C4-2B (cell line): ENCODE measurements at regions not wholly inside any gene's neighbourhood (a gene's known extent, or its start where the extent isn't known, plus 50 kb on each side); places are given as distances from the start of the nearest gene placed in this dataset.

Experiments used
- H3K27ac ChIP-seq: fragments of 450-650 bp; 2 replicates; pipeline ENCODE4 v1.5.1; 2017
- ZFX ChIP-seq: fragments of 450-650 bp; IDR thresholded peaks from 2 replicates; pipeline ENCODE4 v1.6.1; 2017
- TF ChIP-seq, protein P1 (sequence below): fragments of 450-650 bp; conservative IDR thresholded peaks from 2 replicates; pipeline ENCODE4 v1.5.1; 2017; ENCODE audit warnings: mild to moderate bottlenecking

- no peak for TF ChIP-seq ZFX
- TF ChIP-seq, protein P1, sequence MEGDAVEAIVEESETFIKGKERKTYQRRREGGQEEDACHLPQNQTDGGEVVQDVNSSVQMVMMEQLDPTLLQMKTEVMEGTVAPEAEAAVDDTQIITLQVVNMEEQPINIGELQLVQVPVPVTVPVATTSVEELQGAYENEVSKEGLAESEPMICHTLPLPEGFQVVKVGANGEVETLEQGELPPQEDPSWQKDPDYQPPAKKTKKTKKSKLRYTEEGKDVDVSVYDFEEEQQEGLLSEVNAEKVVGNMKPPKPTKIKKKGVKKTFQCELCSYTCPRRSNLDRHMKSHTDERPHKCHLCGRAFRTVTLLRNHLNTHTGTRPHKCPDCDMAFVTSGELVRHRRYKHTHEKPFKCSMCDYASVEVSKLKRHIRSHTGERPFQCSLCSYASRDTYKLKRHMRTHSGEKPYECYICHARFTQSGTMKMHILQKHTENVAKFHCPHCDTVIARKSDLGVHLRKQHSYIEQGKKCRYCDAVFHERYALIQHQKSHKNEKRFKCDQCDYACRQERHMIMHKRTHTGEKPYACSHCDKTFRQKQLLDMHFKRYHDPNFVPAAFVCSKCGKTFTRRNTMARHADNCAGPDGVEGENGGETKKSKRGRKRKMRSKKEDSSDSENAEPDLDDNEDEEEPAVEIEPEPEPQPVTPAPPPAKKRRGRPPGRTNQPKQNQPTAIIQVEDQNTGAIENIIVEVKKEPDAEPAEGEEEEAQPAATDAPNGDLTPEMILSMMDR = no peak
- no peak overlapping the region for H3K27ac ChIP-seq
Measured at GRCh38 chr15:25220834-25221233, 218.0 kb downstream of the UBE3A start.

GRCh38 chr15:25224396-25224795 is 214.4 kb downstream of the UBE3A start:
- TF ChIP-seq, protein P1 = no peak
- TF ChIP-seq ZFX = no peak

GRCh38 chr15:25226360-25226759 is 212.5 kb downstream of the UBE3A start:
- no peak for TF ChIP-seq ZFX
- TF ChIP-seq, protein P1 = no peak

More at GRCh38 chr15:25224396-25224795, 214.4 kb downstream of the UBE3A start:
- H3K27ac ChIP-seq = no peak overlapping the region

GRCh38 chr15:25228261-25228660 is 210.6 kb downstream of the UBE3A start:
- TF ChIP-seq, protein P1 = no peak
- TF ChIP-seq ZFX = no peak

More at GRCh38 chr15:25226360-25226759, 212.5 kb downstream of the UBE3A start:
- no peak overlapping the region for H3K27ac ChIP-seq

DNA sequence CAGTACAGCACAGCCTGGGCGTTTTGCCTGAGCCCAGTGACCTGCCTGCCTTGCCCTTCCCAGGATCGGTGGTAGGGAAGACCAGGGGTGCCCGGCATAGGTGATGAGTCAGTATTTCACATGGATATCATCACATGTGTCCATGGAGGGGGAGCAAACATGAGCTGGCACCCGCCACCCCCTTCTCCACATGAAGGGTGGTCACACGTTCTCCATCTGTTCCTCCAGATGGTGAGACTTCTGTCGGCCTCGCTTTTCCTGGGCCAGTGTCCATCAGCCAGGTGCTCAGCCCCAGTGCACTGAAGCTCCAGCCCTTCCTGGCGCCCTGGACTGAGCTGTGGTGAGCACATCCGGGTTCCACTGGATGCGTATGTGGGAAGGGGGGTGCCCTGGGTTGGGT is 208.4 kb downstream of the UBE3A start:
- TF ChIP-seq ZFX = no peak
- TF ChIP-seq, protein P1 = no peak
- H3K27ac ChIP-seq = no peak overlapping the region

More at GRCh38 chr15:25228261-25228660, 210.6 kb downstream of the UBE3A start:
- no peak overlapping the region for H3K27ac ChIP-seq

GRCh38 chr15:25233766-25234350 is 205.0 kb downstream of the UBE3A start:
- H3K27ac ChIP-seq = no peak overlapping the region
- TF ChIP-seq ZFX = no peak
- TF ChIP-seq, protein P1 = no peak

- no peak overlapping the region for H3K27ac ChIP-seq
- TF ChIP-seq, protein P1 = no peak
- no peak for TF ChIP-seq ZFX
Measured at GRCh38 chr15:25234831-25235230, 204.0 kb downstream of the UBE3A start.
